ENCODE measurements at regions not wholly inside any gene's neighbourhood (a gene's known extent, or its start where the extent isn't known, plus 50 kb on each side); places are given as distances from the start of the nearest gene placed in this dataset.

GRCh38 chr17:74009056-74009625, 194.3 kb upstream of the RPL38 start:
- no peak for TF ChIP-seq CTCF (IDR thresholded peaks at IDR 0.05)
- TF ChIP-seq POLR2A (IDR thresholded peaks at IDR 0.05), result no peak

All from uterus (tissue), 2 donors.